H1 (cell line): ENCODE measurements at regions not wholly inside any gene's neighbourhood (a gene's known extent, or its start where the extent isn't known, plus 50 kb on each side); places are given as distances from the start of the nearest gene placed in this dataset.
A peak's percentile ranks its signal among the peaks of the same experiment; 100 is the strongest.
"Not testable (repeated sequence)": the region's sequence is repeated elsewhere in the genome, so short reads cannot be mapped to it uniquely, and the experiment has no call there.

Experiments
- CTCF ChIA-PET: fragments of 300-600 bp; sonication (Branson Sonifier 250); formaldehyde crosslinking; loops from one replicate; lab custom pipeline; 2021; ENCODE audit not compliant: partially characterized antibody; lab: Charles Lee
- POLR2A ChIA-PET: fragments of 300-600 bp; sonication (Branson Sonifier 250); formaldehyde crosslinking; loops from one replicate; lab custom pipeline; 2021; ENCODE audit warnings: inconsistent platforms; ENCODE audit not compliant: partially characterized antibody; lab: Charles Lee
- DNase-seq, 2 experiments: peaks; one replicate each; pipeline versions ENCODE4 v3.0.0 to v3.0.0-alpha.2; 2010 to 2022; ENCODE audit warnings: low spot score in 2 of 2, low read depth in 1 of 2, mixed read lengths in 1 of 2
- FAIRE-seq: peaks from 2 replicates; lab custom pipeline; 2011; peaks lifted over from hg19 to GRCh38; lab: Jason Lieb, UNC
- H2AFZ ChIP-seq: 2 replicates; pipeline ENCODE4 v1.8.1; 2012; ENCODE audit warnings: low read length, inconsistent platforms
- H2AK5ac ChIP-seq: 2 replicates; pipeline ENCODE4 v1.6.1; 2013; ENCODE audit warnings: low read depth, low read length
- H2BK120ac ChIP-seq: replicated peaks from 2 replicates; pipeline ENCODE3; 2013; ENCODE audit warnings: low read depth, low read length, inconsistent platforms
- H2BK12ac ChIP-seq: 2 replicates; pipeline ENCODE4 v1.6.1; 2013; ENCODE audit warnings: low read depth, low read length
- H2BK15ac ChIP-seq: 2 replicates; pipeline ENCODE4 v1.6.1; 2013; ENCODE audit warnings: low read length
- H2BK20ac ChIP-seq: 2 replicates; pipeline ENCODE4 v1.6.1; 2013; ENCODE audit warnings: low read length
- H2BK5ac ChIP-seq: 2 replicates; pipeline ENCODE4 v1.6.1; 2013; ENCODE audit warnings: low read depth, low read length
- H3K14ac ChIP-seq: 2 replicates; pipeline ENCODE4 v1.6.1; 2013; ENCODE audit warnings: inconsistent platforms; ENCODE audit not compliant: insufficient read length
- H3K18ac ChIP-seq: 2 replicates; pipeline ENCODE4 v1.6.1; 2013; ENCODE audit warnings: low read length; ENCODE audit errors: extremely low read depth
- H3K23ac ChIP-seq: 2 replicates; pipeline ENCODE4 v1.6.1; 2013; ENCODE audit warnings: inconsistent platforms; ENCODE audit not compliant: insufficient read length
- H3K23me2 ChIP-seq: 2 replicates; pipeline ENCODE4 v1.6.1; 2013; ENCODE audit warnings: low read depth, low read length
- H3K27ac ChIP-seq: 2 replicates; pipeline ENCODE4 v1.6.1; 2011; ENCODE audit warnings: low read depth, low read length, inconsistent platforms
- H3K27me3 ChIP-seq, 4 experiments: replicated peaks in 1 of 4; 1 replicate in 1 of 4; 2 replicates in 3 of 4; pipeline versions ENCODE4 v1.6.1 to v1.8.1; 2011 to 2013; ENCODE audit warnings: low read length in 3 of 4, mild to moderate bottlenecking in 3 of 4, inconsistent platforms in 2 of 4, mixed read lengths in 2 of 4, moderate library complexity in 1 of 4; ENCODE audit not compliant: control insufficient read depth in 3 of 4, insufficient read depth in 3 of 4; ENCODE audit errors: extremely low read depth in 1 of 4
- H3K36me3 ChIP-seq, 4 experiments: 2 replicates each; pipeline versions ENCODE4 v1.6.1 to v1.8.1; 2011 to 2013; ENCODE audit warnings: mild to moderate bottlenecking in 4 of 4, low read length in 3 of 4, moderate library complexity in 2 of 4, control low read depth in 1 of 4, inconsistent platforms in 1 of 4; ENCODE audit not compliant: insufficient read depth in 4 of 4, control insufficient read depth in 2 of 4
- H3K4ac ChIP-seq: replicated peaks from 2 replicates; pipeline ENCODE3; 2013; ENCODE audit warnings: low read length, low read depth, mixed read lengths, inconsistent platforms; ENCODE audit not compliant: insufficient read length
- H3K4me1 ChIP-seq, 4 experiments: replicated peaks in 1 of 4; 1 replicate in 1 of 4; 2 replicates in 3 of 4; pipeline versions ENCODE4 v1.6.1 to v1.8.1; 2011 to 2013; ENCODE audit warnings: low read length in 3 of 4, inconsistent platforms in 2 of 4, mixed read lengths in 1 of 4; ENCODE audit not compliant: insufficient read depth in 4 of 4, control insufficient read depth in 3 of 4
- H3K4me2 ChIP-seq, 2 experiments: 2 replicates each; pipeline versions ENCODE4 v1.6.1 to v1.8.1; 2011 to 2013; ENCODE audit warnings: low read depth in 2 of 2, low read length in 2 of 2, control low read depth in 1 of 2, inconsistent platforms in 1 of 2, mild to moderate bottlenecking in 1 of 2; ENCODE audit not compliant: insufficient read depth in 1 of 2
- H3K4me3 ChIP-seq, 4 experiments: fragments of 200-600, 300-600 bp in 1 of 4; sonication (generic), shearing (Covaris generic), sonication (Bioruptor Twin) in 1 of 4; 2 replicates each; pipeline versions ENCODE4 v1.5.1 to v1.8.1; 2011 to 2016; ENCODE audit warnings: low read length in 4 of 4, low read depth in 3 of 4, control low read depth in 2 of 4, inconsistent platforms in 2 of 4, mild to moderate bottlenecking in 2 of 4, mixed read lengths in 1 of 4, moderate library complexity in 1 of 4; ENCODE audit not compliant: insufficient read depth in 2 of 4; ENCODE audit errors: extremely low read depth in 1 of 4
- H3K56ac ChIP-seq: replicated peaks from 2 replicates; pipeline ENCODE3; 2013; ENCODE audit warnings: low read depth, mild to moderate bottlenecking, mixed read lengths, low read length, inconsistent platforms; ENCODE audit not compliant: insufficient read length
- H3K79me1 ChIP-seq: 2 replicates; pipeline ENCODE4 v1.6.1; 2013; ENCODE audit warnings: low read depth, low read length, control low read depth
- H3K79me2 ChIP-seq, 2 experiments: 2 replicates each; pipeline versions ENCODE4 v1.6.1 to v1.8.1; 2012 to 2013; ENCODE audit warnings: low read length in 2 of 2, mild to moderate bottlenecking in 2 of 2, inconsistent platforms in 1 of 2; ENCODE audit not compliant: insufficient read depth in 2 of 2, control insufficient read depth in 1 of 2
- H3K9ac ChIP-seq, 4 experiments: replicated peaks in 1 of 4; 1 replicate in 1 of 4; 2 replicates in 3 of 4; pipeline versions ENCODE4 v1.6.1 to v1.8.1; 2011 to 2013; ENCODE audit warnings: low read depth in 3 of 4, low read length in 3 of 4, control low read depth in 2 of 4, mild to moderate bottlenecking in 2 of 4, moderate library complexity in 2 of 4, inconsistent platforms in 1 of 4; ENCODE audit errors: extremely low read depth in 1 of 4
- H3K9me3 ChIP-seq, 2 experiments: 2 replicates each; pipeline versions ENCODE4 v1.6.1 to v1.8.1; 2012 to 2013; ENCODE audit warnings: mild to moderate bottlenecking in 2 of 2, moderate library complexity in 2 of 2, control low read depth in 1 of 2, inconsistent platforms in 1 of 2, low read depth in 1 of 2, low read length in 1 of 2, mixed read lengths in 1 of 2; ENCODE audit not compliant: insufficient read depth in 2 of 2
- H4K20me1 ChIP-seq, 2 experiments: replicated peaks in 1 of 2; 2 replicates each; pipeline versions ENCODE3 to v1.8.1; 2011 to 2013; ENCODE audit warnings: inconsistent platforms in 2 of 2, low read length in 2 of 2, mild to moderate bottlenecking in 1 of 2; ENCODE audit not compliant: insufficient read depth in 2 of 2, control insufficient read depth in 1 of 2
- H4K5ac ChIP-seq: 2 replicates; pipeline ENCODE4 v1.6.1; 2013; ENCODE audit warnings: low read length, low read depth, mixed read lengths, inconsistent platforms; ENCODE audit not compliant: insufficient read length
- H4K8ac ChIP-seq: 2 replicates; pipeline ENCODE4 v1.8.0; 2013; ENCODE audit warnings: mild to moderate bottlenecking, moderate library complexity, low read length, inconsistent platforms; ENCODE audit not compliant: insufficient read depth; ENCODE audit errors: extremely low read depth
- H4K91ac ChIP-seq: replicated peaks from 2 replicates; pipeline ENCODE3; 2013; ENCODE audit warnings: low read length, mixed read lengths, inconsistent platforms; ENCODE audit not compliant: insufficient read length
- CREB1 ChIP-seq: IDR thresholded peaks from 2 replicates; pipeline ENCODE4 v1.6.1; 2012; ENCODE audit warnings: inconsistent platforms
- KDM1A ChIP-seq: fragments of 200-600, 300-600 bp; sonication (generic); IDR thresholded peaks from 2 replicates; pipeline ENCODE4 v1.7.1; 2016; ENCODE audit warnings: mild to moderate bottlenecking, low read length, borderline replicate concordance
- WGBS, 2 experiments: shearing (Covaris generic) in 1 of 2; methylation state at CpG; one replicate each; pipeline versions ENCODE4 v1.1.6 to v1.1.7; 2013 to 2015; ENCODE audit warnings: low lambda C conversion rate in 2 of 2, mixed read lengths in 2 of 2, inconsistent platforms in 1 of 2, low coverage in 1 of 2, missing lambda C conversion rate in 1 of 2; ENCODE audit not compliant: insufficient replicate concordance in 2 of 2, insufficient coverage in 1 of 2, insufficient read length in 1 of 2; ENCODE audit errors: extremely low coverage in 1 of 2, missing lambda C conversion rate in 1 of 2; 5-methylcytosine and 5-hydroxymethylcytosine counted together

GRCh38 chr7:9149499-9150082, 716.2 kb downstream of the NXPH1 start:
- peaks cover 0 to 12% (median 1%) of the 10 kb centered on the region in 4 experiments; a peak in 3 of 7 replicates for H3K4me1 ChIP-seq
- H4K5ac ChIP-seq: no peak overlapping the region
- no peaks in the 10 kb centered on the region for H3K27me3 ChIP-seq
- no peak overlapping the region for H2BK5ac ChIP-seq
- H3K23ac ChIP-seq: no peak overlapping the region
- H3K18ac ChIP-seq: no peak overlapping the region
- no peak overlapping the region for H3K4me3 ChIP-seq
- H2BK120ac ChIP-seq: no peak overlapping the region
- FAIRE-seq (no peak), DNase-seq (no peak)
- no peaks in the 10 kb centered on the region for H3K79me1 ChIP-seq
- no peaks in the 10 kb centered on the region for H4K20me1 ChIP-seq
- no peak overlapping the region for H2AK5ac ChIP-seq
- TF ChIP-seq CREB1: no peak
- no peak for TF ChIP-seq KDM1A
- no peak overlapping the region for H3K4me2 ChIP-seq
- H3K36me3 ChIP-seq: no peaks in the 10 kb centered on the region
- H3K56ac ChIP-seq: no peak overlapping the region
- H2BK15ac ChIP-seq: no peak overlapping the region
- peak overlapping the region; percentile 72 for H4K91ac ChIP-seq
- CTCF ChIA-PET: interaction anchor here (0.9 kb wide), 1 partner anchor 127 kb away, joined by 3 read pairs; no protein-coding TSS in a partner anchor
- no peaks in the 10 kb centered on the region for H3K23me2 ChIP-seq
- H3K27ac ChIP-seq: no peak overlapping the region
- 89% methylated on average over 4 of the region's 4 CpGs; no CpG with 5 or more reads in 1 of the 2 experiments for WGBS, 2 experiments
- no peak overlapping the region for H2AFZ ChIP-seq
- H4K8ac ChIP-seq: no peak overlapping the region
- H2BK12ac ChIP-seq: no peak overlapping the region
- no peak overlapping the region for H3K9ac ChIP-seq
- no peak overlapping the region for H2BK20ac ChIP-seq
- H3K79me2 ChIP-seq: no peaks in the 10 kb centered on the region
- no peak overlapping the region for H3K4ac ChIP-seq
- POLR2A ChIA-PET: no interaction called here
- H3K9me3 ChIP-seq: no peaks in the 10 kb centered on the region
- no peak overlapping the region for H3K14ac ChIP-seq

- not testable (repeated sequence) for FAIRE-seq
Observed at GRCh38 chr7:9163691-9164090, 730.3 kb downstream of the NXPH1 start.

More at GRCh38 chr7:9163691-9164090, 730.3 kb downstream of the NXPH1 start:
- H3K79me1 ChIP-seq, H3K4me3 ChIP-seq, H3K79me2 ChIP-seq, H2AK5ac ChIP-seq, H3K9me3 ChIP-seq, H4K91ac ChIP-seq, H3K27ac ChIP-seq, H3K9ac ChIP-seq, H2BK120ac ChIP-seq, H2BK15ac ChIP-seq, H3K4me1 ChIP-seq, H3K4ac ChIP-seq, H4K20me1 ChIP-seq, H3K27me3 ChIP-seq, H4K8ac ChIP-seq, POLR2A ChIA-PET, H2BK20ac ChIP-seq, H4K5ac ChIP-seq, H3K23ac ChIP-seq, H3K4me2 ChIP-seq, DNase-seq, H3K23me2 ChIP-seq, H2BK5ac ChIP-seq, H3K18ac ChIP-seq, H3K56ac ChIP-seq, H3K36me3 ChIP-seq, H3K14ac ChIP-seq, H2BK12ac ChIP-seq, H2AFZ ChIP-seq: not testable (repeated sequence)
- CTCF ChIA-PET: interaction anchor here (0.7 kb wide), 1 partner anchor 772 kb away, joined by 6 read pairs; no protein-coding TSS in a partner anchor
